BLaER1 treated with 17β-estradiol and CSF1 and Interleukin-3, amounts not matched to agents 10 nM and 100 nM (cell line): ENCODE measurements at regions not wholly inside any gene's neighbourhood (a gene's known extent, or its start where the extent isn't known, plus 50 kb on each side); places are given as distances from the start of the nearest gene placed in this dataset.

ENCODE experiments used
- H3K27ac ChIP-seq, 11 experiments: shearing (Covaris generic); formaldehyde crosslinking; 2 replicates each; pipeline ENCODE4 v1.8.1; 2022
- H3K27me3 ChIP-seq, 11 experiments: shearing (Covaris generic); formaldehyde crosslinking; 2 replicates each; pipeline ENCODE4 v1.8.1; 2022
- H3K36me3 ChIP-seq, 11 experiments: shearing (Covaris generic); formaldehyde crosslinking; 2 replicates each; pipeline ENCODE4 v1.8.1; 2022
- H3K4me1 ChIP-seq, 10 experiments: shearing (Covaris generic); formaldehyde crosslinking; 2 replicates each; pipeline ENCODE4 v1.8.1; 2022
- H3K4me2 ChIP-seq, 11 experiments: shearing (Covaris generic); formaldehyde crosslinking; 2 replicates each; pipeline ENCODE4 v1.8.1; 2022
- H3K4me3 ChIP-seq, 10 experiments: shearing (Covaris generic); formaldehyde crosslinking; 2 replicates each; pipeline ENCODE4 v1.8.1; 2022
- H3K9ac ChIP-seq, 11 experiments: shearing (Covaris generic); formaldehyde crosslinking; 2 replicates each; pipeline ENCODE4 v1.8.1; 2022
- H3K9me3 ChIP-seq, 11 experiments: shearing (Covaris generic); formaldehyde crosslinking; replicated peaks in 1 of 11; 2 replicates each; pipeline ENCODE4 v1.8.1; 2022
- H4K20me1 ChIP-seq, 11 experiments: shearing (Covaris generic); formaldehyde crosslinking; 2 replicates each; pipeline ENCODE4 v1.8.1; 2022
- Cebpa-rat ChIP-seq, 11 experiments: shearing (Covaris generic); IDR thresholded peaks; 2 replicates each; pipeline ENCODE4 v1.8.1; 2022

DNA sequence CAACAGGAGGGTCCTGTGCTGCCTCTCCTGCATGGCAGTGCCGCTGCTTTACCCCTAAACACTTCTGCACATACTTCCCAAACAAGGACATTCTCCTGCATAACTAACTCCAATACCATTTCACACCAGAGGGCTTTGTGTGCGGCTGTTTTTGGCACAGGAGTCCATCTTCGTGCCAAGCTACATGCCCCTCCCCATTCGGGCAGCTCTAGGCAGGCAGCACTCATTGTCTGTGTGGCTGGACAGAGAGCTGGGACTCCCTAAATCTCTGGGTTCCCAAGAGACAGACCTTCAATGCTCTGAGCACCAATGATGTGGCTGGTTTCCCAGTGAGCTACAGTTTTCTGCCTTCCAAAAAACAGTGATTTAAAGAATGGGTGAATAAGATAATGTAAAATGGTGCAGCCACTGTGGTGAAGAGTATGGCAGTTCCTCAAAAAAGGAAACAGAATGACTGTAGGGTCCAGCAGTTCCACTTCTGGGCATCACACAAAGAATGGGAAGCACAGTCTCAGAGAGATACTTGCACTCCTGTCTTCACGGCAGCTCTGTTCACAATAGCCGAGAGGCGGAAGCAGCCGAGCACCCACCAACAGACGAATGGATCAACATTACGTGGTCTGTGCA lies 80.3 kb upstream of the DUSP22 start:
- H4K20me1 ChIP-seq: no peaks in the 10 kb centered on the region
- H3K4me2 ChIP-seq: peak overlapping the region in 5 of 11 experiments; percentile 6 to 20 (median 7); a peak in 1 of 22 replicates
- no peak overlapping the region for H3K27ac ChIP-seq
- no peak overlapping the region for H3K4me3 ChIP-seq
- H3K4me1 ChIP-seq: peaks cover 10 to 33% (median 19%) of the 10 kb centered on the region in 10 experiments
- peaks cover 0 to 5% (median 0%) of the 10 kb centered on the region in 11 experiments; a peak in 1 of 22 replicates for H3K36me3 ChIP-seq
- H3K9ac ChIP-seq: no peak overlapping the region
- no peak for TF ChIP-seq Cebpa-rat (IDR thresholded peaks at IDR 0.05)
- H3K9me3 ChIP-seq: peaks cover 19 to 31% (median 26%) of the 10 kb centered on the region in 11 experiments
- no peaks in the 10 kb centered on the region for H3K27me3 ChIP-seq

DNA sequence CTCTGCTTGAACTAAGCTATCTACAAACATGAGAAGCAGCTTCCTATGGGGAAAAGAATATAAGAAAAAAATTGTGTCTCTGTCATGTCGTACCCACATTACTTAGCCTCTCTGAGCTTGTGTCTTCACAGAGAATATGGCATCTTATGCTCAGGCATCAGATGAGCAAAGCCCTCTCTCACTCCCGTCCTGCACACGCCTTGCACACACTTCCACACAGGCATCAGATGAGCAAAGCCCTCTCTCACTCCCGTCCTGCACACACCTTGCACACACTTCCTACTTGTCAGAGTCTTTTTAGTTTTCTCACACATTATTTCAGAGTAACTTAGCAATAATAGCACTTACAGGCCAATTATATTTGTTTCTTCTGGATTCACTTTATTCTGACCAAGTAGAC lies 79.0 kb upstream of the DUSP22 start:
- Histone ChIP-seq H4K20me1 (no peaks in the 10 kb centered on the region), H3K4me2 (no peak overlapping the region), H3K27ac (no peak overlapping the region), H3K27me3 (no peaks in the 10 kb centered on the region), H3K4me1 (peaks cover 15 to 43% (median 30%) of the 10 kb centered on the region in 10 experiments), H3K4me3 (no peak overlapping the region), H3K36me3 (peaks cover 0 to 5% (median 0%) of the 10 kb centered on the region in 11 experiments; a peak in 1 of 22 replicates), H3K9ac (no peak overlapping the region), H3K9me3 (peaks cover 19 to 31% (median 26%) of the 10 kb centered on the region in 11 experiments)
- no peak for TF ChIP-seq Cebpa-rat (IDR thresholded peaks at IDR 0.05)

DNA sequence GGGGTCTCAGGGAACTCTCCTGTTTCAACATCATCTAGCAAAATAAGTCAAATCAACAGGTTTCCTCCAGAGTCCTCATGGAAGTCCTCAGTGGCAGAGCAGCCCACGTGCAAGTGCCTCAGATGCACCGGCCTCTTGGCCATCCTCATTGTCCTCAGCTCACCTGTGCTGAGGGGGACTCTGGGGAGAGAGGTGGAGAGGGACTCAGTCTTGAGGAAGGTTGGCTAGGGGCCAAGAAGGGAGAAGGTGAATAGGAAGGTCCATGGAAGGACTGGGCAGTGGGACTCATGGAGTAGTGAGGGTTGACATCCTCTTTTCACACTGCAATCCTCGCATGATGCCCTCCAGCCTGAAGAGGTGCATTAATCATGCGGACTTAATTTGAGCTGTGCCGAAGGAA lies 77.9 kb upstream of the DUSP22 start:
- peaks cover 19 to 31% (median 26%) of the 10 kb centered on the region in 11 experiments for H3K9me3 ChIP-seq
- TF ChIP-seq Cebpa-rat (IDR thresholded peaks at IDR 0.05): no peak
- H3K27ac ChIP-seq: no peak overlapping the region
- H3K4me2 ChIP-seq: no peak overlapping the region
- no peak overlapping the region for H3K9ac ChIP-seq
- H3K36me3 ChIP-seq: peaks cover 0 to 5% (median 0%) of the 10 kb centered on the region in 11 experiments; a peak in 1 of 22 replicates
- peaks cover 17 to 44% (median 31%) of the 10 kb centered on the region in 10 experiments for H3K4me1 ChIP-seq
- 0 out of 20 replicates have a peak overlapping the region, but pooled peaks of 1 of the 10 experiments have one; percentile 2 for H3K4me3 ChIP-seq
- H4K20me1 ChIP-seq: no peaks in the 10 kb centered on the region
- no peaks in the 10 kb centered on the region for H3K27me3 ChIP-seq

DNA sequence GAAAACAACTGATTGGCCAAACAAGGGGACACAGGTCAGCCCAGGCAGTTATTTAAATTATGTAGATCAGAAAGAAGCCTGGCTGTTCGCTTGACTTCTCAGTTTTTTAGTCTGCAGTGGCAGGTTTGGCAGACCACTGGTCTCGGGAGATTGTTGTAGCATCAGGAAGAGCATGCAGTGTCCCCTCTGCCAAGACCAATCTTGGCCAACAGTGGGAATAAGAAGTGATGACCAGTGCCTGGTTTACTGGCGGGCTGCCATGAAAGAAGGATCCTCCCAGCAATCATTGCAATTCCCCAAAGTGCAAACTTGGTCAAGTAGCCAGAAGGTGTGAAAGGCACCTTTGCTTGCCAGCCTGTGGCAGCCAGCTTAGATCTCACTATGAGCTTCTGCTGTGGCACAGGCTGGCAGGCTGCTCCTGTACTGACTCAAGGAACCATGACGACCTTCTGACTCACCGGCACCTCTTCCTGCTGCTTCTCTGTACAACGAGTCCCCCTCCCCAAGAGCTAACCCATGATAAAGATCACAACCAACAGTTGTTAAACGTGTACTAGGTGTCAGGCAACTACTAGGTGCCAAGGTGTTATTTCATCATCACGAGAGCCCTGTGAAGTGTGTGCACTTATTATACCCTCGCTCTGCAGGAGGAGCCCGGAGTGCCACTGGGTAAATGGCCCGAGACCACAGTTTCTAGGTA lies 76.8 kb upstream of the DUSP22 start:
- H3K4me2 ChIP-seq: peak overlapping the region in 9 of 11 experiments; percentile 0 to 39 (median 26); a peak in 8 of 22 replicates

DNA sequence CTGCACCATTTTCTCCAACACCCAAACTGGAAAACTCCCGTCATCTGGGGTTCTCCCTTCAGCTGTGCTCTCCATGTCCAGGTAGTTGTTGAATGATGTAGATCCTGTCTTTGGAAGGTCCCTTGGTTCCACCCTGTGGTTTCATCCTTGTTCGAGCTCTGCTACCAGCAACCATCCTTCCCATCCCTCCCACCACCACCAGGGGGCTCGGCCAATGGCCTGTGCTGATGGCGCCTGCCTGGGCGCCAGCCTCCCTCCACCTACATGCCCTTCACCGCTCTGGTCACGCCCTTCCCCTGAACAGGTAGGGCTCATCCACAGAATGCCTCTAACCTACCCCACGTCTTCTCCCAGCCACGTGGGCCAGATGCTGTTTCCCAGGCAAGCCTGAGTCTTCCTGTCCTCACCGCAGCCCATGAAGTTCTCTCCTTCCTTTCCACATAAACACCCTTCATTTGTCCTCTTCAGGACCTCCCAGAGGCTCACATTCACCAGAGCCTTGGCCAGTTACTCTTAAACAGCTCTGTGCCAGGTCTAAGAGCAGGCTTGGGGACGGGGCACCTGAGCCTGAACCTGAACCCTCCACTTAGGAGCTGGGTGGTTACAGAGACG lies 75.1 kb upstream of the DUSP22 start:
- H3K9me3 ChIP-seq: peaks cover 19 to 31% (median 26%) of the 10 kb centered on the region in 11 experiments
- H3K4me1 ChIP-seq: peaks cover 43 to 62% (median 58%) of the 10 kb centered on the region in 10 experiments
- H4K20me1 ChIP-seq: no peaks in the 10 kb centered on the region
- TF ChIP-seq Cebpa-rat (IDR thresholded peaks at IDR 0.05): no peak
- H3K4me3 ChIP-seq: no peak overlapping the region
- H3K27ac ChIP-seq: peak overlapping the region in 1 of 11 experiments; percentile 29; a peak in 1 of 22 replicates
- H3K4me2 ChIP-seq: peak overlapping the region in 9 of 11 experiments; percentile 75 to 89 (median 82); a peak in 16 of 22 replicates
- no peaks in the 10 kb centered on the region for H3K27me3 ChIP-seq
- peaks cover 0 to 5% (median 0%) of the 10 kb centered on the region in 11 experiments; a peak in 1 of 22 replicates for H3K36me3 ChIP-seq
- H3K9ac ChIP-seq: no peak overlapping the region

More for the DNA sequence above, 76.8 kb upstream of the DUSP22 start:
- Histone ChIP-seq H3K36me3 (peaks cover 0 to 5% (median 0%) of the 10 kb centered on the region in 11 experiments; a peak in 1 of 22 replicates), H3K27me3 (no peaks in the 10 kb centered on the region), H3K4me1 (peaks cover 27 to 55% (median 42%) of the 10 kb centered on the region in 10 experiments), H3K4me3 (no peak overlapping the region), H3K27ac (no peak overlapping the region), H4K20me1 (no peaks in the 10 kb centered on the region), H3K9ac (no peak overlapping the region), H3K9me3 (peaks cover 19 to 31% (median 26%) of the 10 kb centered on the region in 11 experiments)
- TF ChIP-seq Cebpa-rat (IDR thresholded peaks at IDR 0.05): no peak

DNA sequence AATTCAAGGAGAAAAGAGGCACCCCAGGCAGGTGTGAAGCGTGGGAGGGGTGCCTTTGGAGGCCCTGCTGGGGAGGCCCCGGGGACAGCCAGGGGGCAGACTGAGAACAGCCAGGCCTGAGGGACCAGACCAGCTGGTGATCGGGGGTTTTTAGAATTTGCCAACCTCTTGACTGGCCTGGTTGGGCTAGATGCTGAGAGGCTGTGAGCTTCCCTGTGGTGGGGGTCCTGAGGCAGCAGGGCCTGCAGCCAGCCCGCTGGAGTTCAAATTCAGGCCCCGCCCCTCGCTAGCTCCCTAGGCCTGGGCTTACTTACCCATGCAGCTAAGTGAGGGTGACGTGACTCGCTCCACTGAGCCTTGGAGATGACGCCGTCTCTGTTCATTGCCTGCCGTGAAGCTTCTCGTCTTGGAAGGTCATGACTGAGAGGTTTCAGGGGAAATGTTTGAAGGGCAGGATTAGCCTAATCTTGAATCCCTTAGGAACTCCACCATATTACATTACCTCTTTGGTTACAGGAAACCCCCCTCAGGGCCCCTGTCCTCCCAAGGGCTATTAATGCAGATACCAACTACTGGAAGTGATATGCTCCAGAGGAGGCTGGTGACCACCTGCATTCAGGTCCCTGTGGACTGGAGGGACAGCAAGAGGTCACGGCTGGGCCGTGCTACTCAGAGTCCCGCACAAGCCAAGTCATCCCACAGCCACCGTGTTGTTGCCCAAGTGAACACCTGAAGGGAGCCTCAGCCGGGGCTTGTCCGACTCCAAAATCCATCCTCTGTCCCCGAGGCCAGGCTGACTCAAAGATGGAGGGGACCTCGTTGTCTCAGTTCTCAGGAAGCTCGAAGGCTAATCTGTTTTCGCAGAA lies 73.9 kb upstream of the DUSP22 start:
- TF ChIP-seq Cebpa-rat (IDR thresholded peaks at IDR 0.05): no peak
- Histone ChIP-seq H3K27me3 (no peaks in the 10 kb centered on the region), H3K4me1 (peaks cover 44 to 62% (median 58%) of the 10 kb centered on the region in 10 experiments), H3K4me2 (peak overlapping the region; percentile 75 to 89 (median 82)), H3K27ac (peak overlapping the region in 6 of 11 experiments; percentile 3 to 52 (median 24); a peak in 6 of 22 replicates), H3K9me3 (peaks cover 13 to 22% (median 17%) of the 10 kb centered on the region in 11 experiments), H3K9ac (peak overlapping the region in 3 of 11 experiments; percentile 16 to 35 (median 34); a peak in 4 of 22 replicates), H4K20me1 (no peaks in the 10 kb centered on the region), H3K36me3 (peaks cover 0 to 5% (median 0%) of the 10 kb centered on the region in 11 experiments; a peak in 1 of 22 replicates), H3K4me3 (no peak overlapping the region)

DNA sequence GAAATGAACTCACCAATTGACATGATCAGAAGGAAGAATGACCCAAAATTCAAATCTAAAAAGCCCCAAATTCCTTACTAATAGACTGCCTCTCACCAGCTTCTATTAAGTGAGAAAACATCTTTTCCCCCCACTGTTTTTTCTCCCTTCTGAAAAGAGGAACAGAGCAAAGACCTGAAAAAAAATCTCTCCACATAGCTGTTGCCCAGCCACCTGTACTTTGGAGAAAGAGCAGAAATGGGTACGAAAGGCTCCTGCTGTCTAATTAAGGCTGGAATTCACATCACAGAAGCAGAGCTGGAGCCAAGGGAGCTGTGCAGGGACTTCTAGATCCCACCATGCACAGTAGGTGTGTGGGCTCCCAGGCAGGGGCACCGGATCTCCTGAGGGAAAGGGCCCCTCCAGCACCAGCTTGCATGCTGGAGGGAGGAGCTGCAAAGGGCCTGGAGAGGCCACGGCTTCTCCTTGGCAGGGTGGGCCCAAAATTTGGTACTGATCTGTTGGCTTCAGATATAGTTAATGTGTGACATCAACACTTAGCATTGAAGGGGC lies 73.2 kb upstream of the DUSP22 start:
- Histone ChIP-seq H3K27me3 (no peaks in the 10 kb centered on the region), H3K4me3 (no peak overlapping the region), H4K20me1 (no peaks in the 10 kb centered on the region), H3K4me2 (peak overlapping the region; percentile 75 to 89 (median 82)), H3K9me3 (peaks cover 6 to 15% (median 10%) of the 10 kb centered on the region in 11 experiments), H3K4me1 (peaks cover 44 to 62% (median 58%) of the 10 kb centered on the region in 10 experiments), H3K9ac (peak overlapping the region in 2 of 11 experiments; percentile 34 to 35; a peak in 4 of 22 replicates), H3K27ac (peak overlapping the region in 6 of 11 experiments; percentile 3 to 52 (median 24); a peak in 6 of 22 replicates), H3K36me3 (peaks cover 0 to under 1% (median 0%) of the 10 kb centered on the region in 11 experiments; a peak in 1 of 22 replicates)
- no peak for TF ChIP-seq Cebpa-rat (IDR thresholded peaks at IDR 0.05)
